Smooth muscle cell (in vitro differentiated cells): ENCODE measurements at regions not wholly inside any gene's neighbourhood (a gene's known extent, or its start where the extent isn't known, plus 50 kb on each side); places are given as distances from the start of the nearest gene placed in this dataset.

Experiments used
- DNase-seq: peaks from one replicate; lab custom pipeline; 2025; ENCODE audit not compliant: unreplicated experiment; lab: John Stamatoyannopoulos, UW
- H2AFZ ChIP-seq: fragments of 200-600 bp; sonication (generic); 2 replicates; pipeline ENCODE4 v1.6.0; 2016; ENCODE audit warnings: antibody characterized with exemption, low read depth, mild to moderate bottlenecking
- H3F3A ChIP-seq: fragments of 200-600 bp; sonication (generic); 2 replicates; pipeline ENCODE4 v1.6.0; 2017; ENCODE audit warnings: antibody characterized with exemption, low read depth
- H3K27ac ChIP-seq: fragments of 200-600 bp; sonication (generic); 2 replicates; pipeline ENCODE4 v1.5.1; 2016; ENCODE audit warnings: low read depth, mild to moderate bottlenecking
- H3K27me3 ChIP-seq: fragments of 200-600 bp; sonication (generic); 2 replicates; pipeline ENCODE4 v1.6.1; 2016; ENCODE audit warnings: low read depth, mild to moderate bottlenecking
- H3K36me3 ChIP-seq: fragments of 200-600 bp; sonication (generic); 2 replicates; pipeline ENCODE4 v1.5.1; 2016; ENCODE audit warnings: low read depth
- H3K4me1 ChIP-seq: fragments of 200-600 bp; sonication (generic); 2 replicates; pipeline ENCODE4 v1.5.1; 2016; ENCODE audit warnings: low read depth
- H3K4me2 ChIP-seq: fragments of 200-600 bp; sonication (generic); 2 replicates; pipeline ENCODE4 v1.6.0; 2016; ENCODE audit warnings: mild to moderate bottlenecking
- H3K4me3 ChIP-seq: fragments of 200-600 bp; sonication (generic); 2 replicates; pipeline ENCODE4 v1.5.1; 2016; ENCODE audit warnings: mild to moderate bottlenecking
- H3K79me2 ChIP-seq: fragments of 200-600 bp; sonication (generic); 2 replicates; pipeline ENCODE4 v1.6.0; 2016; ENCODE audit warnings: low read depth, mild to moderate bottlenecking
- H3K9ac ChIP-seq: fragments of 200-600 bp; sonication (generic); 2 replicates; pipeline ENCODE4 v1.6.0; 2016; ENCODE audit warnings: low read depth
- H3K9me3 ChIP-seq: fragments of 200-600 bp; sonication (generic); replicated peaks from 2 replicates; pipeline ENCODE4 v1.5.1; 2016; ENCODE audit warnings: low read depth
- H4K20me1 ChIP-seq: fragments of 200-600 bp; sonication (generic); 2 replicates; pipeline ENCODE4 v1.6.0; 2016; ENCODE audit warnings: low read depth
- WGBS: methylation state at CpG from one replicate; pipeline ENCODE4 v1.1.7; 2016; ENCODE audit warnings: low lambda C conversion rate; 5-methylcytosine and 5-hydroxymethylcytosine counted together
- TF ChIP-seq, protein P1 (sequence below): fragments of 200-600 bp; sonication (generic); IDR thresholded peaks from 2 replicates; pipeline ENCODE4 v1.5.1; 2017; ENCODE audit warnings: borderline replicate concordance, mild to moderate bottlenecking, antibody characterized with exemption; ENCODE audit not compliant: insufficient read depth, poor library complexity, severe bottlenecking

DNA sequence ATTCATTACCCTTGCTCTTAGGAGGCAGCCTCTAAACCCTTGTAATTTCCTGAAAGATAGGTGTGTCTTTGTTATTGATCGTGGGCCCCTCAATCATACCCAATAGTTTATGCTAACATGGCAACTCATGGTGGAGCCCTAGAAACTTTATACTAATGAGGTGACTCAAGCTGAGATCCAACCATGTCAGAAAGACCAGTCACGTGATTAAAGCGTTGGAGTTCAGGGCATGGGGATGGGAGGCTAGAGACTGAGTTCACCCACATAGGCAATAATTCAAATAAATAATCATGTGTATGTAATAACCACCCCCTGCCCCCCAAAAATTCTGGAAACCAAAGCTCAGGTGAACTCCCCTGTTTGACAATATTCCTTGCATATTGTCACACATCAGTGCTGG is 99.5 kb upstream of the TUSC7 start:
- TF ChIP-seq, protein P1, sequence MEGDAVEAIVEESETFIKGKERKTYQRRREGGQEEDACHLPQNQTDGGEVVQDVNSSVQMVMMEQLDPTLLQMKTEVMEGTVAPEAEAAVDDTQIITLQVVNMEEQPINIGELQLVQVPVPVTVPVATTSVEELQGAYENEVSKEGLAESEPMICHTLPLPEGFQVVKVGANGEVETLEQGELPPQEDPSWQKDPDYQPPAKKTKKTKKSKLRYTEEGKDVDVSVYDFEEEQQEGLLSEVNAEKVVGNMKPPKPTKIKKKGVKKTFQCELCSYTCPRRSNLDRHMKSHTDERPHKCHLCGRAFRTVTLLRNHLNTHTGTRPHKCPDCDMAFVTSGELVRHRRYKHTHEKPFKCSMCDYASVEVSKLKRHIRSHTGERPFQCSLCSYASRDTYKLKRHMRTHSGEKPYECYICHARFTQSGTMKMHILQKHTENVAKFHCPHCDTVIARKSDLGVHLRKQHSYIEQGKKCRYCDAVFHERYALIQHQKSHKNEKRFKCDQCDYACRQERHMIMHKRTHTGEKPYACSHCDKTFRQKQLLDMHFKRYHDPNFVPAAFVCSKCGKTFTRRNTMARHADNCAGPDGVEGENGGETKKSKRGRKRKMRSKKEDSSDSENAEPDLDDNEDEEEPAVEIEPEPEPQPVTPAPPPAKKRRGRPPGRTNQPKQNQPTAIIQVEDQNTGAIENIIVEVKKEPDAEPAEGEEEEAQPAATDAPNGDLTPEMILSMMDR = no peak
- 96% methylated on average over 3 of the region's 3 CpGs for WGBS

DNA sequence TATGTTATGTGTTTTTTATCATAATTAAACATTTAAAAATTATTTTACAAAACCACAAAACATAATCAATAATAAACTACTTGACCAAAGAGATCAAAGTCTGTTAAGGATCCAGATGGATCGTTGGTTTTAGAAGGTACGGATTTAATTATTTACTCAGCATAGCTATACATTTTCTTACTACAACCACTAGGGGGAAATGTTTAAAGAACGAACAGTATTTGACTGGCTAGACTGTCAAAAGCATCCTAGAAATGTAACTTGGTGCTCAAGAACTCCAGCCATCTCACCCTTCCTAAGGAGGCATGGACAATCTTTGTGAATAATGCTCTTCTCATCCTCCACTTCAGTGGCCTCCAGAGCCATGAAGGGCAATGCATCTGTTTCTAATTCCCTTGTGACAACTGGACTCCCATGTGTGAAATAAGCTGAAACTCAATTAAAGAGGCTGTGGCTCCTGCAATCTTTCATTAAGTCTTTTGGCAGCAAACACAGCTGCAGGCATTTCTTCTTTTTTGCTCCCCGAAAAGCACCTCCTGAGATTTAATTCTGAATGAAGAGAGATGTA is 94.7 kb upstream of the TUSC7 start:
- Histone ChIP-seq H3F3A (no peaks in the 10 kb centered on the region), H3K4me1 (peaks cover 5% of the 10 kb centered on the region), H3K4me2 (no peak overlapping the region), H4K20me1 (no peaks in the 10 kb centered on the region), H3K27ac (no peak overlapping the region), H3K36me3 (no peaks in the 10 kb centered on the region), H3K79me2 (no peaks in the 10 kb centered on the region), H3K9me3 (no peaks in the 10 kb centered on the region), H3K27me3 (peaks cover 2% of the 10 kb centered on the region), H2AFZ (no peak overlapping the region), H3K9ac (no peak overlapping the region), H3K4me3 (no peak overlapping the region)
- WGBS = 49% methylated on average over 4 of the region's 4 CpGs
- DNase-seq = no peak
- TF ChIP-seq, protein P1 = peak; percentile 49

More for the DNA sequence above, 99.5 kb upstream of the TUSC7 start:
- peaks cover 5% of the 10 kb centered on the region for H3K4me1 ChIP-seq
- H4K20me1 ChIP-seq = no peaks in the 10 kb centered on the region
- H3K9ac ChIP-seq = no peak overlapping the region
- no peak overlapping the region for H3K4me2 ChIP-seq
- H2AFZ ChIP-seq = no peak overlapping the region
- H3K27ac ChIP-seq = no peak overlapping the region
- DNase-seq = no peak
- H3K79me2 ChIP-seq = no peaks in the 10 kb centered on the region
- no peaks in the 10 kb centered on the region for H3F3A ChIP-seq
- H3K27me3 ChIP-seq = peaks cover 2% of the 10 kb centered on the region
- no peaks in the 10 kb centered on the region for H3K9me3 ChIP-seq
- H3K36me3 ChIP-seq = no peaks in the 10 kb centered on the region
- H3K4me3 ChIP-seq = no peak overlapping the region

DNA sequence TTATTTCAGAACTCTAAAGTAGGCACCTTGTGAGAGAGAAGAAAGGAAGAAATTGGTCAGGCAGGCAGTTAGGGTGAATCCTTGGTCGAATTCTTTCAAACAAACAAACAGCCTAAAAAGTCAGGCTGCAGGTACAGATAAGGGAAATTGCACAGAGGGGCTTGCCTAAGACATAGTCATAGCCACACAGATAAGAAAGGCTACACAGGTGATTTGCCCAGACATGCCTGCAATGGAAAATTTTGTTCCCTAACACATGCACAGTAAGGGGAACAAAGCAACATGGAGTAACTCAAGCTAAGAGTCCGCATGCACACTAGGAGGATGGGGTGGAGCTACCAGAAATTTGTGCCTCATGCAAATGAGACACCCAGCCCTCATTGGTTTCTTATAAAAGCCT is 91.4 kb upstream of the TUSC7 start:
- Histone ChIP-seq H3K79me2 (no peaks in the 10 kb centered on the region), H3K27me3 (no peaks in the 10 kb centered on the region), H3K27ac (no peak overlapping the region), H4K20me1 (no peaks in the 10 kb centered on the region), H3K4me2 (no peak overlapping the region), H3K9ac (no peak overlapping the region), H2AFZ (no peak overlapping the region), H3K4me1 (peaks cover 5% of the 10 kb centered on the region), H3K4me3 (no peak overlapping the region), H3K36me3 (no peaks in the 10 kb centered on the region), H3K9me3 (no peaks in the 10 kb centered on the region), H3F3A (no peaks in the 10 kb centered on the region)
- 94% methylated on average over 2 of the region's 2 CpGs for WGBS
- TF ChIP-seq, protein P1 = no peak
- no peak for DNase-seq

DNA sequence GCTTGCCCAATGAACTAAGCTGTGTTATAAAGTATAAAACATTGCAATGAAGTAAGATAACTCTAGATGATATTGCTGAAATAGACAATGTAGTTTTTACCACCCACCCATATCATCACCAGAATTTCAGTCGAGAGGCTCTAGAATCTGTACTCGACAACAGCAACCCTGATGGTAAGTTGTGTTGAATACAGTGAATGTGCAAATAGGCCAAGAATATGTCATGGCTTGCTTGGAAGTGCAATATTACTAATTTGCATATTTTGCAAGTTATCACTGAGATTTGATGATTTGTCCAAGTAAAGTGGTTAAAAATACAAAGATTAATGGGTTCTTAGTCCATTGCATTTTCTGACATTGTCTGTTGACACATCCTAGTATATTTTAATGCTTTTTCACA is 90.6 kb upstream of the TUSC7 start:
- TF ChIP-seq, protein P1 = no peak
- Histone ChIP-seq H2AFZ (no peak overlapping the region), H3K27me3 (no peaks in the 10 kb centered on the region), H3K9ac (no peak overlapping the region), H3K27ac (no peak overlapping the region), H3K9me3 (peaks cover under 1% of the 10 kb centered on the region), H4K20me1 (no peaks in the 10 kb centered on the region), H3K4me3 (no peak overlapping the region), H3K4me1 (peaks cover 5% of the 10 kb centered on the region), H3F3A (no peaks in the 10 kb centered on the region), H3K79me2 (no peaks in the 10 kb centered on the region), H3K4me2 (no peak overlapping the region), H3K36me3 (no peaks in the 10 kb centered on the region)
- WGBS = 95% methylated on average over 2 of the region's 2 CpGs
- no peak for DNase-seq
